Neural progenitor cell (in vitro differentiated cells): ENCODE measurements at regions not wholly inside any gene's neighbourhood (a gene's known extent, or its start where the extent isn't known, plus 50 kb on each side); places are given as distances from the start of the nearest gene placed in this dataset.

Experiments used
- CTCF ChIP-seq: fragments of 200-600 bp; sonication (generic); IDR thresholded peaks from 2 replicates; pipeline ENCODE4 v1.5.1; 2017; ENCODE audit warnings: antibody characterized with exemption, mild to moderate bottlenecking
- EZH2 ChIP-seq: fragments of 200-600 bp; sonication (generic); IDR thresholded peaks from 2 replicates; pipeline ENCODE4 v1.6.1; 2017; ENCODE audit warnings: antibody characterized with exemption, mild to moderate bottlenecking, moderate library complexity
- EZH2phosphoT487 ChIP-seq: fragments of 200-600 bp; sonication (generic); IDR thresholded peaks from 2 replicates; pipeline ENCODE4 v1.6.1; 2017; ENCODE audit warnings: antibody characterized with exemption

- TF ChIP-seq CTCF (no peak), EZH2 (no peak), EZH2phosphoT487 (no peak)
These were observed 409.5 kb upstream of the IRX1 start for GRCh38 chr5:3186156-3186555.
